Myocyte (in vitro differentiated cells): ENCODE measurements at regions not wholly inside any gene's neighbourhood (a gene's known extent, or its start where the extent isn't known, plus 50 kb on each side); places are given as distances from the start of the nearest gene placed in this dataset.
"Not testable (repeated sequence)": the region's sequence is repeated elsewhere in the genome, so short reads cannot be mapped to it uniquely, and the experiment has no call there.

ENCODE experiments used
- DNase-seq: peaks from one replicate; pipeline ENCODE4 v3.0.0-alpha.2; 2012; ENCODE audit warnings: low read depth

GRCh38 chrX:1899841-1900240, 285.0 kb downstream of the ASMT start:
- DNase-seq: no peak

- DNase-seq: no peak
These were observed 288.0 kb downstream of the ASMT start for GRCh38 chrX:1902901-1903235.

- peak; percentile 18 for DNase-seq
These were observed 288.5 kb downstream of the ASMT start for GRCh38 chrX:1903236-1903935.

GRCh38 chrX:1904663-1905218, 289.9 kb downstream of the ASMT start:
- DNase-seq: no peak

GRCh38 chrX:1906028-1906427, 291.2 kb downstream of the ASMT start:
- no peak for DNase-seq

GRCh38 chrX:1908996-1909395, 294.1 kb downstream of the ASMT start:
- DNase-seq: not testable (repeated sequence)

GRCh38 chrX:1909419-1910206, 294.8 kb downstream of the ASMT start:
- no peak for DNase-seq

- no peak for DNase-seq
These were observed 295.3 kb downstream of the ASMT start for GRCh38 chrX:1910207-1910470.

- DNase-seq: no peak
These were observed 296.7 kb downstream of the ASMT start for GRCh38 chrX:1911401-1912128.

- no peak for DNase-seq
These were observed 297.3 kb downstream of the ASMT start for GRCh38 chrX:1912193-1912592.

- no peak for DNase-seq
These were observed 299.9 kb downstream of the ASMT start for GRCh38 chrX:1914606-1915365.

- no peak for DNase-seq
These were observed 303.9 kb downstream of the ASMT start for GRCh38 chrX:1918780-1919179.

GRCh38 chrX:1925053-1925481, 310.2 kb downstream of the ASMT start:
- no peak for DNase-seq

GRCh38 chrX:1928805-1929204, 313.9 kb downstream of the ASMT start:
- DNase-seq: no peak

GRCh38 chrX:1932231-1932630, 317.4 kb downstream of the ASMT start:
- peak; percentile 62 for DNase-seq

- DNase-seq: no peak
These were observed 319.1 kb downstream of the ASMT start for GRCh38 chrX:1933964-1934363.

- DNase-seq: no peak
These were observed 320.9 kb downstream of the ASMT start for GRCh38 chrX:1935805-1936204.

GRCh38 chrX:1938190-1938589, 323.3 kb downstream of the ASMT start:
- no peak for DNase-seq

GRCh38 chrX:1941321-1941720, 326.5 kb downstream of the ASMT start:
- DNase-seq: no peak

GRCh38 chrX:1945879-1946278, 331.0 kb downstream of the ASMT start:
- DNase-seq: no peak

- DNase-seq: no peak
These were observed 332.1 kb downstream of the ASMT start for GRCh38 chrX:1946974-1947373.
